Erythroblast (primary cell): ENCODE measurements at regions not wholly inside any gene's neighbourhood (a gene's known extent, or its start where the extent isn't known, plus 50 kb on each side); places are given as distances from the start of the nearest gene placed in this dataset.

Experiments
- GATA1 ChIP-seq: IDR thresholded peaks from 2 replicates; pipeline ENCODE4 v1.6.1; 2011; ENCODE audit warnings: low read depth, mild to moderate bottlenecking, control low read depth, low read length, moderate library complexity
- POLR2A ChIP-seq: IDR thresholded peaks from 2 replicates; pipeline ENCODE4 v1.6.1; 2011; ENCODE audit warnings: mild to moderate bottlenecking, low read length

DNA sequence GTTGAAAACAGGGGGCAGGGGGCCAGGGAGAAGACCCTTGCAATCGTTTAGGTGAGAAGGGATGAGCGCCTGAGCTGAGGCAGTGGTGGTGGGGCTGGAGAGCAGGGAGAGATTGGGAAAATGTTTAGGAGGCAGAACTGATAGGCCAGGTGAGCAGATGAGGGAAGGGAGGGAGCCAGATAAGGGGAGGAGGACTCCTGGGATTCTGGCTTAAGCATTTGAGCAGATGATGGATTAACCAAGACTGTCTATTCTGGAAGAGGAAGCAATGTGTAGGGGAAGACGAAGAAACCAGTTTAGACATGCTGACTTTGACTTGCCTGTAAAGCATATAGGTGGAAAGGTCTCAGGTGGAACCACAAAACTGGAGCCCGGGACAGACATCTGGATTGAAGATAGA is 49.9 kb upstream of the ASPRV1 start:
- TF ChIP-seq POLR2A (no peak), GATA1 (no peak)
